NT2/D1 (cell line): ENCODE measurements at regions not wholly inside any gene's neighbourhood (a gene's known extent, or its start where the extent isn't known, plus 50 kb on each side); places are given as distances from the start of the nearest gene placed in this dataset.

Experiments
- DNase-seq: peaks from one replicate; pipeline ENCODE4 v3.0.0-alpha.2; 2011; ENCODE audit warnings: low read depth, low spot score
- H3K27me3 ChIP-seq: 2 replicates; pipeline ENCODE4 v1.6.0; 2011; ENCODE audit warnings: mild to moderate bottlenecking; ENCODE audit not compliant: insufficient read length, insufficient read depth
- H3K36me3 ChIP-seq: 2 replicates; pipeline ENCODE4 v1.6.1; 2011; ENCODE audit warnings: mild to moderate bottlenecking, low read length, mixed read lengths; ENCODE audit not compliant: insufficient read depth, insufficient read length
- H3K4me1 ChIP-seq: 2 replicates; pipeline ENCODE4 v1.5.1; 2011; ENCODE audit not compliant: insufficient read depth, insufficient read length
- H3K4me3 ChIP-seq: 2 replicates; pipeline ENCODE4 v1.5.1; 2011; ENCODE audit warnings: low read depth; ENCODE audit not compliant: insufficient read length
- H3K9ac ChIP-seq: 2 replicates; pipeline ENCODE4 v1.6.0; 2011; ENCODE audit warnings: low read depth; ENCODE audit not compliant: insufficient read length
- H3K9me3 ChIP-seq: 2 replicates; pipeline ENCODE4 v1.5.1; 2011; ENCODE audit warnings: mild to moderate bottlenecking, low read length; ENCODE audit not compliant: insufficient read depth
- SUZ12 ChIP-seq: IDR thresholded peaks from 2 replicates; pipeline ENCODE4 v1.6.1; 2011; ENCODE audit not compliant: insufficient read length, insufficient read depth; ENCODE audit errors: extremely low read depth
- YY1 ChIP-seq: IDR thresholded peaks from 2 replicates; pipeline ENCODE4 v1.6.1; 2011; ENCODE audit not compliant: insufficient read length, insufficient read depth
- ZNF274 ChIP-seq: IDR thresholded peaks from 2 replicates; pipeline ENCODE4 v1.6.1; 2011; ENCODE audit warnings: mild to moderate bottlenecking, low read depth, low read length

DNA sequence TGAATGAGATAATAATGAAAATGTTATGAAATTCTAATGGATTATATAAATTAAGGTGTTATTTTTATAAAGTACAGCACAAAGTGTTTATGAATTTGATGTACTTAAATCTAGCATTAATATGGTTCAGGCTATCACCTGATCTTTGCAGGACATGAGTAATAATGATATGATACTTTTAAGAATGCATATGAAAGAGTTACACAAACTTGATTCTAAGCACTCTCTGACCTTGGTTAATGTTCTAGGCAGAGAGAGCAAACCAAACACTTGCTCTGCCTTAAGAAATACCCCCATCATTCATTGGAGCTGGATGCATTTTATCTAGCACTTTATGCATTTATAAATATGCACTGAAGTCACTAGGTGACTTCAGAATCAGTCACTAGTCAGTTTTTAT is 942.2 kb upstream of the CDH8 start:
- no peak overlapping the region for H3K4me3 ChIP-seq
- no peaks in the 10 kb centered on the region for H3K4me1 ChIP-seq
- DNase-seq = no peak
- H3K27me3 ChIP-seq = no peaks in the 10 kb centered on the region
- no peak overlapping the region for H3K9ac ChIP-seq
- H3K36me3 ChIP-seq = no peaks in the 10 kb centered on the region
- TF ChIP-seq ZNF274 = no peak
- no peak for TF ChIP-seq YY1
- no peaks in the 10 kb centered on the region for H3K9me3 ChIP-seq

DNA sequence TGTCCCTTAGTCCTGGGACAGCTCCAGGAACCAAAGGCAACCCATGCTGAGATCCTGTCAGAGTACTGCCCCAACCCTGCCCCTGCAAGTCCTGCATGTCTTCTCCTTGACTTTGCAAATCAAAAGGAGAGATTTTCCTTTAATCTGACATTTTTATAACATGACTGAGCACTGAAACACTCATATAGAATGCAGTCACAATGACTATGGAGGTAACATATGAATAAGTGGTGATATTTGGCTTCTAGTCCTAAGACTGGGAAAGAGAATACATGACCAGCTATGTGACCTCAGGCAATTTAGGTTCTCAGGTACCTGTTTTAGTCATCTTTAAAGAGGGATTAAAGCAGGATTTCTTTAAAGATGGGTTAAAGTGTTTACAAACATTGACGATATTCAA is 941.6 kb upstream of the CDH8 start:
- Histone ChIP-seq H3K36me3 (no peaks in the 10 kb centered on the region), H3K9ac (no peak overlapping the region), H3K4me3 (no peak overlapping the region), H3K27me3 (no peaks in the 10 kb centered on the region), H3K9me3 (no peaks in the 10 kb centered on the region), H3K4me1 (no peaks in the 10 kb centered on the region)
- DNase-seq = no peak
- TF ChIP-seq YY1 (no peak), SUZ12 (no peak), ZNF274 (no peak)

DNA sequence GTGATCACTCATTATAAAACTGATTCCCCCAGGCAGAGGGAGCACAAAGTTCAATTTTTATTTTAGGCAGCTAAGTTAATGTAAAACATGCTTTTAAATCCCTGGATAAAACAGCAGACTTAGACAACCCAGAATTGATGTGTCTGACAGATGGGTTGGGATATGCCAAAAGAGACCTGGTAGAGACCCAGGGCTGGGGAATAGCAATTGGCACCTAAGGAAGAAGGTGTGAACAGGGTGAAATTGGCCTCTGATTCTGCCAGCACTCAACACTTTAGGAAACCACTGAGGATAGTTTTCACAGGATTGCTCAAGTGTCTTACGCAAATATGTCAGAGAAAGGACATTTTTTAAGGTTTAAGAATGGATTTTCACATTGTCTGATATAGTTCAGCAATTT is 938.2 kb upstream of the CDH8 start:
- Histone ChIP-seq H3K9me3 (no peaks in the 10 kb centered on the region), H3K4me1 (no peaks in the 10 kb centered on the region), H3K27me3 (no peaks in the 10 kb centered on the region), H3K9ac (no peak overlapping the region), H3K36me3 (no peaks in the 10 kb centered on the region), H3K4me3 (no peak overlapping the region)
- DNase-seq = no peak
- no peak for TF ChIP-seq ZNF274
- TF ChIP-seq YY1 = no peak
- no peak for TF ChIP-seq SUZ12

DNA sequence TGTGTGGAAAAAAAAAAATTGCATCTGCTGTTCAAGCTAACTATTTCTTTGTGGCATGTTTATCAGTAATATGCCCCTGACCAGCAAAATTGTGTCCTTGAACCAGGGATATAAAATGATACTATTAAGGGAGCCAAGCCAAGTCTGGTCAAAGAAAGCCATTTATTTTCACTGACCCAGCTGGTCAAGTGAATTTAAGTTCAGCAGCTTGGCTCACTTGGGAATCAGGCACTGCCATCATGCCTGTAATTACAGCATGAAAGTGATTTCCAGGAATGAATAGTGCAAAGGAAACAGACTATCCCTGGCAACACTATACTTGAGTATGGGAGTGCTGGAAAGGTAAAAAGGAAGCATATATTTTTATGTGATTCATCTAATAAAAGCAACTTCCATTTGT is 934.6 kb upstream of the CDH8 start:
- DNase-seq = no peak
- H3K9me3 ChIP-seq = no peaks in the 10 kb centered on the region
- H3K4me3 ChIP-seq = no peak overlapping the region
- no peak overlapping the region for H3K9ac ChIP-seq
- H3K27me3 ChIP-seq = no peaks in the 10 kb centered on the region
- TF ChIP-seq ZNF274 = no peak
- no peaks in the 10 kb centered on the region for H3K36me3 ChIP-seq
- H3K4me1 ChIP-seq = no peaks in the 10 kb centered on the region

DNA sequence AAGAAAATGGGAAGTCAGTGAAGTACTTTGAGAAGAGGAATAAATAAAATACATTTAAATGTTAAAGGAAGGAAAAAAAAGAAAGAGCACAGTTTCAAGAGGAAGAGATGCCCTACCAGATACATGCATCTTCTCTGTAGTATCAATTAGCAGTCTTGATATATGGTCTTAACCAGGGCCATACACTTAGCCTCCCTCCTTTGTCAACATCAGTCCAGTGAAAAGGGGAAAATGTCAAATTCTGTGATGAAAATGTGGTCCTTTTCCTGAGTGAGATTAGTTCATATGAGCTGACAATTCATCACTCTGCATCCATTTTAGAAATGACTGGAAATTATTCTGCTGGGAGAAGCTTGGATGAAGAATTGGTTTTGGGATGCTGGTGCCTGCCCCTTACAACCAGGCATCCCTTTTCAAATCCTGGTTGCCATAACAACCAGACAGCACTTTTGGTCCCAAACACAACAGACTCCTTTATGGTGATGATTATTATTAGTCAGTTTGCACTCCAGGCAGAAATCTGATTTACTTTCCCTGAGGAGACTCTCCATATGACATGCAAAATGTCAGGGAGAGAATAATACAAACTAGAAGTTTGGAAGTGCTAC is 933.6 kb upstream of the CDH8 start:
- H3K4me1 ChIP-seq = no peaks in the 10 kb centered on the region
- TF ChIP-seq YY1 = no peak
- TF ChIP-seq SUZ12 = no peak
- no peak for TF ChIP-seq ZNF274
- no peaks in the 10 kb centered on the region for H3K36me3 ChIP-seq
- H3K27me3 ChIP-seq = no peaks in the 10 kb centered on the region
- H3K4me3 ChIP-seq = no peak overlapping the region
- H3K9ac ChIP-seq = no peak overlapping the region
- no peak for DNase-seq
- no peaks in the 10 kb centered on the region for H3K9me3 ChIP-seq

DNA sequence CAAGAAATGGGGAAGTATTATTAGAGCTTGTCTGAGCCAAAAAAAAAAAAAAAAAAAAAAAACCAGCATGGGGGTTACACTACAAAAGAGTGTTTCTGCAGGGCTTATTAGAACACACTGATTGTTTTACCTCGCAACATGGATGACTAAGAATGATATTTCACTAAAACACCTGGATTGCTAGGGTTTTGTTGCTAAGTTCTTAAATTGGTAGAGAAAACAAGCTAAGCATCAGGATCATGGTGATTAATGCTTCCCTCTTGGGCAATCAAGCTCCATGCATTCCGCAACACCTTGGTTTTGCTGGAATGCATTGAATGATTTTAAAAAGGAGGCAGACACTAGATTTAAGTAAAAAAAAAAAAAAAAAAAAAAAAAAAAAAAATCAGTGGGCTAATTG is 931.4 kb upstream of the CDH8 start:
- Histone ChIP-seq H3K4me3 (no peak overlapping the region), H3K27me3 (no peaks in the 10 kb centered on the region), H3K9me3 (no peaks in the 10 kb centered on the region), H3K9ac (no peak overlapping the region), H3K4me1 (no peaks in the 10 kb centered on the region), H3K36me3 (no peaks in the 10 kb centered on the region)
- DNase-seq = no peak
- TF ChIP-seq ZNF274 (no peak), YY1 (no peak)

DNA sequence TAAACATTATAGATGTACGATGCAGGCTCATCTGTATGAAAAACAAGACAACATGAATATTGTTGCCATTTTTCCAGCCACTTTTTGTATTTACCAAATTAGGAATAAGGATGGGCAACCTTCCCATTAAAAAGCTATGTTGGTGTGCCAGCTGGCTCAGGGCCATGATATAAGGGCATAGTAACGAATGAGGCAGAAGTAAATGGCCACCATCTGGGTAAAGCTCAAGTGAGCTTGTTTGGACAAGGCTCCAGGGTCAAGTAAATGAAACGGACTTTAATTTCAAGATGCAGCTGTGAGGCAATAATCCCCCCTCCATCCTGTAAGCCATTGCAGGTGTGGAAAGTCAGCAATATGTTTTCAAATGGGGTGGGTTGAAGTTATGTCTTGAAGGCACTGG is 930.9 kb upstream of the CDH8 start:
- no peak overlapping the region for H3K9ac ChIP-seq
- no peaks in the 10 kb centered on the region for H3K4me1 ChIP-seq
- no peak for TF ChIP-seq SUZ12
- TF ChIP-seq YY1 = no peak
- no peak for TF ChIP-seq ZNF274
- no peaks in the 10 kb centered on the region for H3K36me3 ChIP-seq
- H3K4me3 ChIP-seq = no peak overlapping the region
- no peaks in the 10 kb centered on the region for H3K9me3 ChIP-seq
- DNase-seq = no peak
- no peaks in the 10 kb centered on the region for H3K27me3 ChIP-seq

DNA sequence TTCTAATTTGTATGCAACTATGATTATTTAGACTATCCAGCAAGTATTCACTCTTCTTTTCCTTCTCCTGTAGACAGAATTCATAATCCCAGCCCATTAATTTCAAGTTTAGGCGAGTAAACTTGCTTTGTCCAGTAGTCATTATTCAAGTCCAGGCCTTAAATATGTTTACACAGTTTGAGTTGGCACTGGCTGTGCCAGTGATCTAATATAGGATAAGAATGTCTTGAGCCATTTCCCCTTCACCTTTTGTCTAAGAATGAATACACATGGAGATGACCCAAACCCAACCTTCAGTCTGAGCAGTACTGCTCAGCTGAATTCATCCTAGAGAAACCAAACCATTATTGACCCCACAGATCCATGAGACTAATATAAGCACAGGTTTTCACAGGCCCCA is 930.4 kb upstream of the CDH8 start:
- H3K4me3 ChIP-seq = no peak overlapping the region
- DNase-seq = no peak
- H3K27me3 ChIP-seq = no peaks in the 10 kb centered on the region
- H3K9ac ChIP-seq = no peak overlapping the region
- no peaks in the 10 kb centered on the region for H3K36me3 ChIP-seq
- H3K4me1 ChIP-seq = no peaks in the 10 kb centered on the region
- H3K9me3 ChIP-seq = no peaks in the 10 kb centered on the region
- TF ChIP-seq YY1 = no peak
- no peak for TF ChIP-seq ZNF274
- no peak for TF ChIP-seq SUZ12
